ENCODE measurements at regions not wholly inside any gene's neighbourhood (a gene's known extent, or its start where the extent isn't known, plus 50 kb on each side); places are given as distances from the start of the nearest gene placed in this dataset.

GRCh38 chr6:9632026-9632425 lies 782.8 kb downstream of the TFAP2A start:
- DNase-seq: no peak
- Histone ChIP-seq H4K91ac (ENCODE audit: insufficient read length, low read depth, low read length) (no peak overlapping the region), H3K9ac (ENCODE audit: extremely low read depth, insufficient read length, low read length) (no peak overlapping the region), H3K27ac (ENCODE audit: insufficient read length, low read depth, low read length) (no peak overlapping the region), H3K79me1 (ENCODE audit: insufficient read depth, low read depth, low read length, poor library complexity, severe bottlenecking) (no peaks in the 10 kb centered on the region), H3K23me2 (ENCODE audit: insufficient read length, low read depth, low read length, poor library complexity, severe bottlenecking) (no peaks in the 10 kb centered on the region), H2AK5ac (ENCODE audit: insufficient read length, low read length) (no peak overlapping the region), H4K20me1 (ENCODE audit: control insufficient read depth, insufficient read depth, insufficient read length) (no peaks in the 10 kb centered on the region), H2BK12ac (ENCODE audit: insufficient read length, low read depth, low read length) (no peak overlapping the region), H3K4me2 (ENCODE audit: insufficient read depth, insufficient read length, low read length) (no peak overlapping the region), H2BK120ac (ENCODE audit: low read depth, low read length, poor library complexity, severe bottlenecking) (no peak overlapping the region), H3K4ac (ENCODE audit: low read depth, low read length) (no peak overlapping the region), H3K27me3 (ENCODE audit: insufficient read depth, low read length) (no peaks in the 10 kb centered on the region), H3K14ac (ENCODE audit: insufficient read depth, low read length) (no peak overlapping the region), H2BK15ac (ENCODE audit: low read depth, low read length) (no peak overlapping the region), H2BK20ac (ENCODE audit: low read depth, low read length, poor library complexity, severe bottlenecking) (no peak overlapping the region), H3K4me1 (ENCODE audit: insufficient read depth, low read length) (no peaks in the 10 kb centered on the region), H3K56ac (ENCODE audit: insufficient read length, low read depth, low read length) (no peak overlapping the region), H2BK5ac (ENCODE audit: insufficient read length, low read length) (no peak overlapping the region), H4K8ac (replicated peaks; ENCODE audit: insufficient read length, low read depth, low read length) (no peak overlapping the region), H4K5ac (ENCODE audit: insufficient read length, low read depth, low read length) (no peak overlapping the region), H3K23ac (ENCODE audit: insufficient read length, low read depth, low read length) (no peak overlapping the region), H3T11ph (ENCODE audit: low read length) (no peak overlapping the region), H3K9me3 (ENCODE audit: control insufficient read depth, low read depth, low read length) (no peaks in the 10 kb centered on the region), H2AFZ (ENCODE audit: low read length) (no peak overlapping the region), H3K18ac (ENCODE audit: insufficient read length, low read depth, low read length) (no peak overlapping the region), H3K79me2 (ENCODE audit: insufficient read depth, low read length) (no peaks in the 10 kb centered on the region)
- Mint-ChIP-seq H3K9me3 (peaks cover 22 to 23% of the 10 kb centered on the region in 2 experiments), H3K27me3 (ENCODE audit: low read depth) (no peaks in the 10 kb centered on the region), H3K4me3 (no peak overlapping the region), H3K27ac (no peak overlapping the region), H3K36me3 (ENCODE audit: insufficient read depth in 1 of 3, low read depth in 3 of 3) (peaks cover 5 to 12% (median 5%) of the 10 kb centered on the region in 3 experiments; a peak in 6 of 7 replicates), H3K4me1 (peaks cover 0 to 3% of the 10 kb centered on the region in 2 experiments; a peak in 2 of 4 replicates)
- TF ChIP-seq CTCF (conservative IDR thresholded peaks at IDR 0.05): no peak

Measured in H9 (cell line).